ENCODE measurements at regions not wholly inside any gene's neighbourhood (a gene's known extent, or its start where the extent isn't known, plus 50 kb on each side); places are given as distances from the start of the nearest gene placed in this dataset.

GRCh38 chr15:95085056-95085455 is 853.7 kb downstream of the MCTP2 start:
- no peak for TF ChIP-seq JUND (IDR thresholded peaks at IDR 0.05; ENCODE audit: low read depth)
- in situ Hi-C loops (cut with HindIII; ENCODE audit: low pct_unique_long_range_greater_than_20kb, low sequenced_read_pairs): no loop called here
- no peak for DNase-seq (ENCODE audit: low read depth in 1 of 2, low spot score in 1 of 2)

GRCh38 chr15:95086531-95087252 is 855.3 kb downstream of the MCTP2 start:
- DNase-seq (ENCODE audit: low read depth in 1 of 2, low spot score in 1 of 2): no peak
- in situ Hi-C loops (cut with HindIII; ENCODE audit: low pct_unique_long_range_greater_than_20kb, low sequenced_read_pairs): no loop called here
- no peak for TF ChIP-seq JUND (IDR thresholded peaks at IDR 0.05; ENCODE audit: low read depth)

GRCh38 chr15:95087253-95087609 is 855.9 kb downstream of the MCTP2 start:
- no peak for TF ChIP-seq JUND (IDR thresholded peaks at IDR 0.05; ENCODE audit: low read depth)
- in situ Hi-C loops (cut with HindIII; ENCODE audit: low pct_unique_long_range_greater_than_20kb, low sequenced_read_pairs): no loop called here
- DNase-seq (ENCODE audit: low read depth in 1 of 2, low spot score in 1 of 2): no peak

- no peak for DNase-seq (ENCODE audit: low read depth in 1 of 2, low spot score in 1 of 2)
- in situ Hi-C loops (cut with HindIII; ENCODE audit: low pct_unique_long_range_greater_than_20kb, low sequenced_read_pairs): no loop called here
- no peak for TF ChIP-seq JUND (IDR thresholded peaks at IDR 0.05; ENCODE audit: low read depth)
These were observed 860.1 kb downstream of the MCTP2 start for GRCh38 chr15:95091444-95091843.

GRCh38 chr15:95095250-95095649 is 863.9 kb downstream of the MCTP2 start:
- no peak for DNase-seq (ENCODE audit: low read depth in 1 of 2, low spot score in 1 of 2)
- no peak for TF ChIP-seq JUND (IDR thresholded peaks at IDR 0.05; ENCODE audit: low read depth)
- in situ Hi-C loops (cut with HindIII; ENCODE audit: low pct_unique_long_range_greater_than_20kb, low sequenced_read_pairs): no loop called here

GRCh38 chr15:95096651-95097050 is 865.3 kb downstream of the MCTP2 start:
- in situ Hi-C loops (cut with HindIII; ENCODE audit: low pct_unique_long_range_greater_than_20kb, low sequenced_read_pairs): no loop called here
- no peak for TF ChIP-seq JUND (IDR thresholded peaks at IDR 0.05; ENCODE audit: low read depth)
- DNase-seq (ENCODE audit: low read depth in 1 of 2, low spot score in 1 of 2): no peak

- TF ChIP-seq JUND (IDR thresholded peaks at IDR 0.05; ENCODE audit: low read depth): no peak
- no peak for DNase-seq (ENCODE audit: low read depth in 1 of 2, low spot score in 1 of 2)
- in situ Hi-C loops (cut with HindIII; ENCODE audit: low pct_unique_long_range_greater_than_20kb, low sequenced_read_pairs): no loop called here
These were observed 866.0 kb downstream of the MCTP2 start for GRCh38 chr15:95097361-95097760.

GRCh38 chr15:95105229-95105628 is 873.9 kb downstream of the MCTP2 start:
- no peak for TF ChIP-seq JUND (IDR thresholded peaks at IDR 0.05; ENCODE audit: low read depth)
- in situ Hi-C loops (cut with HindIII; ENCODE audit: low pct_unique_long_range_greater_than_20kb, low sequenced_read_pairs): no loop called here
- no peak for DNase-seq (ENCODE audit: low read depth in 1 of 2, low spot score in 1 of 2)

- TF ChIP-seq JUND (IDR thresholded peaks at IDR 0.05; ENCODE audit: low read depth): no peak
- in situ Hi-C loops (cut with HindIII; ENCODE audit: low pct_unique_long_range_greater_than_20kb, low sequenced_read_pairs): no loop called here
- no peak for DNase-seq (ENCODE audit: low read depth in 1 of 2, low spot score in 1 of 2)
These were observed 875.4 kb downstream of the MCTP2 start for GRCh38 chr15:95106801-95107200.

GRCh38 chr15:95108673-95109072 is 877.3 kb downstream of the MCTP2 start:
- in situ Hi-C loops (cut with HindIII; ENCODE audit: low pct_unique_long_range_greater_than_20kb, low sequenced_read_pairs): no loop called here
- TF ChIP-seq JUND (IDR thresholded peaks at IDR 0.05; ENCODE audit: low read depth): no peak
- no peak for DNase-seq (ENCODE audit: low read depth in 1 of 2, low spot score in 1 of 2)

GRCh38 chr15:95111969-95112368 is 880.6 kb downstream of the MCTP2 start:
- TF ChIP-seq JUND (IDR thresholded peaks at IDR 0.05; ENCODE audit: low read depth): no peak
- no peak for DNase-seq (ENCODE audit: low read depth in 1 of 2, low spot score in 1 of 2)
- in situ Hi-C loops (cut with HindIII; ENCODE audit: low pct_unique_long_range_greater_than_20kb, low sequenced_read_pairs): no loop called here

GRCh38 chr15:95113041-95113440 is 881.7 kb downstream of the MCTP2 start:
- in situ Hi-C loops (cut with HindIII; ENCODE audit: low pct_unique_long_range_greater_than_20kb, low sequenced_read_pairs): no loop called here
- TF ChIP-seq JUND (IDR thresholded peaks at IDR 0.05; ENCODE audit: low read depth): no peak
- no peak for DNase-seq (ENCODE audit: low read depth in 1 of 2, low spot score in 1 of 2)

GRCh38 chr15:95119041-95119610 is 887.8 kb downstream of the MCTP2 start:
- no peak for TF ChIP-seq JUND (IDR thresholded peaks at IDR 0.05; ENCODE audit: low read depth)
- in situ Hi-C loops (cut with HindIII; ENCODE audit: low pct_unique_long_range_greater_than_20kb, low sequenced_read_pairs): no loop called here
- DNase-seq (ENCODE audit: low read depth in 1 of 2, low spot score in 1 of 2): no peak

- in situ Hi-C loops (cut with HindIII; ENCODE audit: low pct_unique_long_range_greater_than_20kb, low sequenced_read_pairs): no loop called here
- TF ChIP-seq JUND (IDR thresholded peaks at IDR 0.05; ENCODE audit: low read depth): no peak
- no peak for DNase-seq (ENCODE audit: low read depth in 1 of 2, low spot score in 1 of 2)
These were observed 889.2 kb downstream of the MCTP2 start for GRCh38 chr15:95120595-95120994.

Data from T47D (cell line).